Skeletal muscle tissue (tissue), 3 donors: ENCODE measurements at regions not wholly inside any gene's neighbourhood (a gene's known extent, or its start where the extent isn't known, plus 50 kb on each side); places are given as distances from the start of the nearest gene placed in this dataset.

ENCODE experiments used
- H3K27ac ChIP-seq: one replicate; pipeline ENCODE4 v1.7.0; 2013; ENCODE audit warnings: mild to moderate bottlenecking, low read depth, low read length, inconsistent platforms
- H3K27me3 ChIP-seq, 3 donors: one replicate each; pipeline ENCODE4 v1.7.0; 2013; ENCODE audit warnings: low read length in 3 of 3; ENCODE audit not compliant: control insufficient read depth in 3 of 3, insufficient read depth in 3 of 3
- H3K36me3 ChIP-seq, 3 donors: one replicate each; pipeline ENCODE4 v1.7.0; 2013; ENCODE audit warnings: low read length in 3 of 3; ENCODE audit not compliant: control insufficient read depth in 3 of 3, insufficient read depth in 3 of 3
- H3K4me1 ChIP-seq, 3 donors: one replicate each; pipeline ENCODE4 v1.7.0; 2013; ENCODE audit warnings: low read length in 3 of 3, mild to moderate bottlenecking in 3 of 3; ENCODE audit not compliant: control insufficient read depth in 3 of 3, insufficient read depth in 3 of 3
- H3K4me3 ChIP-seq, 3 donors: one replicate each; pipeline ENCODE4 v1.7.0; 2013; ENCODE audit warnings: low read length in 3 of 3
- H3K9ac ChIP-seq, 3 donors: one replicate each; pipeline ENCODE4 v1.7.0; 2013; ENCODE audit warnings: low read length in 3 of 3, mild to moderate bottlenecking in 3 of 3, moderate library complexity in 2 of 3, low read depth in 1 of 3
- H3K9me3 ChIP-seq, 3 donors: one replicate each; pipeline ENCODE4 v1.7.0; 2013; ENCODE audit warnings: low read length in 3 of 3; ENCODE audit not compliant: control insufficient read depth in 3 of 3
- donor health status: Osteomylitis.

DNA sequence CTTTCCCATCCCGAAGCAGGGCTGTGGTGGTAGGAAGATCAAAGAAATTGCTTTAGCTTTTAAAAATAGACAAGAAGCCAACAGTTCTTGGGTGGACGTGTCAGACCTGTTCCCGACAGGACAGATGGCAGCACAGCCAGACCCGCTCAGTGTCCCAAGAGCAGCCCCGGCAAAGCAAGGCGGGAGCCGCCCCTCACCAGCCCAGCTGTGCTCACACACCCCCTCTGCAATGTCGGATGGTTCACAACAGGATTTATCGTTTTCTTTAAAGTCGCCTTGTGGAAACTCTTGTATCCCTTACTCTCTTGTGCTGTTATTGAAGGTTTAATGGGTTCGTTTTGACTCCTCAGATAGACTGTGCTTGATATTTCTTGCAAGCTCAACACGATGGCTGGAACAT lies 302.4 kb downstream of the THBS2 start:
- H3K27ac ChIP-seq, result no peak overlapping the region
- H3K9me3 ChIP-seq, result no peaks in the 10 kb centered on the region
- no peak overlapping the region for H3K9ac ChIP-seq
- no peaks in the 10 kb centered on the region for H3K36me3 ChIP-seq
- peaks cover 0 to 13% (median 10%) of the 10 kb centered on the region in 3 donors for H3K4me1 ChIP-seq
- H3K27me3 ChIP-seq, result peaks cover 14 to 20% (median 18%) of the 10 kb centered on the region in 3 donors
- peak overlapping the region in 1 of 3 donors; percentile 4 for H3K4me3 ChIP-seq

GRCh38 chr6:168950858-168951214 lies 302.8 kb downstream of the THBS2 start:
- Histone ChIP-seq H3K9ac (no peak overlapping the region), H3K27ac (no peak overlapping the region), H3K4me3 (peak overlapping the region in 1 of 3 donors; percentile 4), H3K4me1 (peaks cover 0 to 13% (median 10%) of the 10 kb centered on the region in 3 donors), H3K36me3 (no peaks in the 10 kb centered on the region), H3K27me3 (peaks cover 14 to 20% (median 18%) of the 10 kb centered on the region in 3 donors), H3K9me3 (no peaks in the 10 kb centered on the region)

- Histone ChIP-seq H3K4me3 (peak overlapping the region in 1 of 3 donors; percentile 4), H3K9ac (no peak overlapping the region), H3K27me3 (peaks cover 14 to 20% (median 18%) of the 10 kb centered on the region in 3 donors), H3K36me3 (no peaks in the 10 kb centered on the region), H3K4me1 (peaks cover 0 to 13% (median 10%) of the 10 kb centered on the region in 3 donors), H3K9me3 (no peaks in the 10 kb centered on the region), H3K27ac (no peak overlapping the region)
These were observed 303.4 kb downstream of the THBS2 start for GRCh38 chr6:168949981-168950857.

DNA sequence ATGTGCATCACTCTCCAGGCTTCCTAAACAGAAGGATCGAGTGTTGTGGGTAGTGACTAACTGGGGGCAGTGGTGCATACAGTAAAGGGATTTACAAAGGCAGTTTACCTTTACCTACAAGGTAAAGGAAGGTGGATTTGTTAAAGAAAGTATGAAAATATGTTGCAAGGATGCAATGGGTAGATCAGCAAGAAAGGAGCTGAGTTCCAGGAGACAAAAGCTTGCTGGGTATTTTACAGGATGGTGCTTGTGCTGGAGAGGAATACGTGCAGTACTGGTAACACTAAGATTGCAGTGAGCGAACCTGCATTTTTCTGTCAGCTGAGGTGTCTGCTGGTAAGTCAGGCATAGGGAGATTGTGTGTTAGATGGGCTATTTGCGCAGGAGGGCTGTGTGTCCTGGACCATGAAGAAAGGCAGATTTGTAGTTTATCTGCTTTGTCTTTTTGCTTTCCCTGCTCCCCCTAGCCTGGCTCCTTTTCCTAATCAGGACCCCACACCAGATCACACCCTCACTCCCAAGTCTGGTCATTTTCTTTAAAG lies 304.6 kb downstream of the THBS2 start:
- Histone ChIP-seq H3K9ac (no peak overlapping the region), H3K4me3 (no peak overlapping the region), H3K4me1 (peaks cover 0 to 13% (median 10%) of the 10 kb centered on the region in 3 donors), H3K27me3 (peaks cover 14 to 20% (median 19%) of the 10 kb centered on the region in 3 donors), H3K9me3 (no peaks in the 10 kb centered on the region), H3K27ac (no peak overlapping the region), H3K36me3 (no peaks in the 10 kb centered on the region)

- H3K4me1 ChIP-seq, result peaks cover 0 to 13% (median 10%) of the 10 kb centered on the region in 3 donors
- no peak overlapping the region for H3K4me3 ChIP-seq
- no peak overlapping the region for H3K27ac ChIP-seq
- peaks cover 10 to 24% (median 21%) of the 10 kb centered on the region in 3 donors for H3K27me3 ChIP-seq
- H3K36me3 ChIP-seq, result no peaks in the 10 kb centered on the region
- no peak overlapping the region for H3K9ac ChIP-seq
- H3K9me3 ChIP-seq, result no peaks in the 10 kb centered on the region
These were observed 305.6 kb downstream of the THBS2 start for GRCh38 chr6:168948002-168948401.

DNA sequence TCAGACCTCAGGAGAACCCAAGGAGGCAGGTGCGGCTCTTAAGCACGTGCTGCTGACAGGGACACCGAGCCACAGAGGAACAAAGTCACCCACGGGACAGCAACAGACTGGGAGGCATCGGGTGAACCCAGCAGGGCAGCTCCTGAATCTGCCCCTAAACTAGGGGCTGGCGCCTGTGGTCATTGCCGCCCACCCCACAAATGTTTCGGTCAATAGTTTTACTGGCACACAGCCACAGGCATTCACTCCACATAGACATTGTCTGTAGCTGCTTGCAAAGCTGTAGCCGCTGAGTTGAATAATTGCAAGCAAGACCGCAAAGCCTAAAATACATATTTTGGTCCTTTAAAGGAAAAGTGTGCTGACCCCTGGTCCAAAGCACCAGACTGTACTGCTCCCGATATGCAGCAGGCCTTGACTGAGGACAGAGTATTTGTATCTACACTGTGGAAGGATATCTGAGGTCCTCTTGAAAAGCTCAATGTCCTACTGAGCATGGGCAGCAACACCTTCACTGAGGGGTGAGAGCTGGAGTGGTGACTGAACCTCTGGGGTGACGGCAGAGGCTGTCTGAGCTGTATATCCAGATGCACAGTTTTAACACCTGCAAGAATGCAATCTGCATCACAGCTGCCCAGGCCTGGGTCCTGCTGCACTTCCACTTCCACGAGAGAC lies 310.3 kb downstream of the THBS2 start:
- no peak overlapping the region for H3K27ac ChIP-seq
- H3K27me3 ChIP-seq, result peaks cover 6 to 30% (median 29%) of the 10 kb centered on the region in 3 donors
- no peak overlapping the region for H3K9ac ChIP-seq
- no peaks in the 10 kb centered on the region for H3K36me3 ChIP-seq
- no peak overlapping the region for H3K4me3 ChIP-seq
- peaks cover 23 to 28% (median 26%) of the 10 kb centered on the region in 3 donors for H3K4me1 ChIP-seq
- H3K9me3 ChIP-seq, result no peaks in the 10 kb centered on the region

- Histone ChIP-seq H3K27ac (no peak overlapping the region), H3K4me3 (no peak overlapping the region), H3K36me3 (no peaks in the 10 kb centered on the region), H3K4me1 (peaks cover 23 to 28% (median 26%) of the 10 kb centered on the region in 3 donors), H3K9me3 (no peaks in the 10 kb centered on the region), H3K9ac (no peak overlapping the region), H3K27me3 (peaks cover 6 to 30% (median 24%) of the 10 kb centered on the region in 3 donors)
These were observed 311.0 kb downstream of the THBS2 start for GRCh38 chr6:168942646-168943045.

- peaks cover 6 to 30% (median 21%) of the 10 kb centered on the region in 3 donors for H3K27me3 ChIP-seq
- H3K4me1 ChIP-seq, result peaks cover 25 to 35% (median 26%) of the 10 kb centered on the region in 3 donors
- no peaks in the 10 kb centered on the region for H3K9me3 ChIP-seq
- no peak overlapping the region for H3K27ac ChIP-seq
- no peaks in the 10 kb centered on the region for H3K36me3 ChIP-seq
- no peak overlapping the region for H3K4me3 ChIP-seq
- no peak overlapping the region for H3K9ac ChIP-seq
These were observed 312.6 kb downstream of the THBS2 start for GRCh38 chr6:168941036-168941435.

GRCh38 chr6:168939796-168940195 lies 313.9 kb downstream of the THBS2 start:
- Histone ChIP-seq H3K9ac (no peak overlapping the region), H3K27me3 (peaks cover 6 to 30% (median 21%) of the 10 kb centered on the region in 3 donors), H3K36me3 (no peaks in the 10 kb centered on the region), H3K4me3 (peak overlapping the region; percentile 4 to 30 (median 24)), H3K27ac (no peak overlapping the region), H3K9me3 (no peaks in the 10 kb centered on the region), H3K4me1 (peaks cover 25 to 35% (median 28%) of the 10 kb centered on the region in 3 donors)
